A549 (cell line): ENCODE measurements at regions not wholly inside any gene's neighbourhood (a gene's known extent, or its start where the extent isn't known, plus 50 kb on each side); places are given as distances from the start of the nearest gene placed in this dataset.

Source experiments
- ATAC-seq, 2 experiments: fragments of 200-7000 bp in 1 of 2; fragments of >200 bp in 1 of 2; cut with Nextera tagmentation in 1 of 2; cut with Tn5 transposase in 1 of 2; 3 replicates each; pipeline versions ENCODE4 v1.8.0 to v1.9.1; 2018 to 2020; ENCODE audit warnings: mild to moderate bottlenecking in 1 of 2, moderate library complexity in 1 of 2
- CTCF ChIA-PET: fragments of 300-600 bp; sonication (Branson Sonifier 250); formaldehyde crosslinking; extraction: SDS; loops from one replicate; lab custom pipeline; 2021; ENCODE audit warnings: antibody characterized with exemption, inconsistent platforms; lab: Yijun Ruan, JAX
- POLR2A ChIA-PET: fragments of 350-600 bp; formaldehyde crosslinking; extraction: SDS; loops from one replicate; lab custom pipeline; 2021; ENCODE audit warnings: antibody characterized with exemption, inconsistent platforms; lab: Yijun Ruan, JAX
- DNase-seq, 2 experiments: peaks; one replicate each; pipeline versions ENCODE4 v3.0.0 to v3.0.0-alpha.2; 2011 to 2016; ENCODE audit warnings: low read depth in 1 of 2, low spot score in 1 of 2
- FAIRE-seq: peaks from 2 replicates; lab custom pipeline; 2011; peaks lifted over from hg19 to GRCh38; lab: Jason Lieb, UNC
- H3K27ac ChIP-seq, 2 experiments: fragments of >200 bp; sonication (Bioruptor Twin); formaldehyde crosslinking; 3 replicates each; pipeline ENCODE4 v1.5.1; 2016 to 2017
- H3K4me1 ChIP-seq: fragments of >200 bp; sonication (Bioruptor Twin); formaldehyde crosslinking; 3 replicates; pipeline ENCODE4 v1.6.1; 2016
- H3K4me2 ChIP-seq: fragments of >200 bp; sonication (Bioruptor Twin); formaldehyde crosslinking; 3 replicates; pipeline ENCODE4 v1.6.1; 2016
- H3K4me3 ChIP-seq: fragments of >200 bp; sonication (Bioruptor Twin); formaldehyde crosslinking; 3 replicates; pipeline ENCODE4 v1.5.1; 2016
- H3K9me3 ChIP-seq: fragments of >200 bp; sonication (Bioruptor Twin); formaldehyde crosslinking; 3 replicates; pipeline ENCODE4 v1.6.1; 2016
- CEBPB ChIP-seq, 2 experiments: fragments of >200 bp in 1 of 2; sonication (Bioruptor Twin) in 1 of 2; formaldehyde crosslinking in 1 of 2; IDR thresholded peaks; 2 replicates each; pipeline ENCODE4 v1.6.1; 2012 to 2016
- CHD4 ChIP-seq: fragments of 200-600 bp; sonication (generic); IDR thresholded peaks from 2 replicates; pipeline ENCODE4 v1.6.1; 2016; ENCODE audit warnings: antibody characterized with exemption, mild to moderate bottlenecking, borderline replicate concordance
- E2F6 ChIP-seq: IDR thresholded peaks from 2 replicates; pipeline ENCODE4 v1.6.1; 2012; ENCODE audit warnings: low read depth, borderline replicate concordance
- EHF ChIP-seq: fragments of 250-450 bp; sonication (Bioruptor Pico); IDR thresholded peaks from 2 replicates; pipeline ENCODE4 v1.5.0; 2020; ENCODE audit warnings: mild to moderate bottlenecking
- ELK1 ChIP-seq: fragments of 150-350 bp; IDR thresholded peaks from 2 replicates; pipeline ENCODE4 v1.6.1; 2014; ENCODE audit warnings: low read depth, mild to moderate bottlenecking, low read length
- EP300 ChIP-seq, 2 experiments: fragments of >200 bp; sonication (Bioruptor Twin); formaldehyde crosslinking; IDR thresholded peaks; 2 replicates in 1 of 2; 3 replicates in 1 of 2; pipeline ENCODE4 v1.6.1; 2016 to 2017
- ESRRA ChIP-seq: fragments of 150-350 bp; IDR thresholded peaks from 2 replicates; pipeline ENCODE4 v1.6.1; 2014; ENCODE audit warnings: mild to moderate bottlenecking, low read length, borderline replicate concordance
- FOSL2 ChIP-seq, 2 experiments: fragments of 450-650 bp in 1 of 2; fragments of >200 bp in 1 of 2; sonication (Bioruptor Twin) in 1 of 2; formaldehyde crosslinking; IDR thresholded peaks; 2 replicates each; pipeline versions ENCODE4 v1.5.0 to v1.6.1; 2016 to 2020; ENCODE audit warnings: mild to moderate bottlenecking in 1 of 2, moderate library complexity in 1 of 2
- FOXS1 ChIP-seq: fragments of 250-450 bp; sonication (Bioruptor Pico); IDR thresholded peaks from 2 replicates; pipeline ENCODE4 v1.5.0; 2020; ENCODE audit warnings: mild to moderate bottlenecking, moderate library complexity
- MYC ChIP-seq: IDR thresholded peaks from 2 replicates; pipeline ENCODE4 v1.6.1; 2012; ENCODE audit warnings: mild to moderate bottlenecking, inconsistent platforms, low read length, improper control_type of control experiment, borderline replicate concordance
- PHF8 ChIP-seq: fragments of 200-600 bp; sonication (generic); IDR thresholded peaks from 2 replicates; pipeline ENCODE4 v1.6.1; 2016; ENCODE audit warnings: low read depth, mild to moderate bottlenecking, antibody characterized with exemption, moderate library complexity, borderline replicate concordance
- POLR2A ChIP-seq: IDR thresholded peaks from 2 replicates; pipeline ENCODE4 v1.6.1; 2012; ENCODE audit warnings: mild to moderate bottlenecking, low read length
- RAD21 ChIP-seq, 2 experiments: fragments of >200 bp in 1 of 2; sonication (Bioruptor Twin) in 1 of 2; formaldehyde crosslinking in 1 of 2; IDR thresholded peaks in 1 of 2; conservative IDR thresholded peaks in 1 of 2; 2 replicates in 1 of 2; 3 replicates in 1 of 2; pipeline ENCODE4 v1.6.1; 2012 to 2018; ENCODE audit warnings: inconsistent platforms in 1 of 2
- RARB ChIP-seq: fragments of 250-450 bp; sonication (Bioruptor Pico); IDR thresholded peaks from 2 replicates; pipeline ENCODE4 v1.8.0; 2021; ENCODE audit warnings: mild to moderate bottlenecking, moderate library complexity
- SREBF2 ChIP-seq: fragments of 450-650 bp; IDR thresholded peaks from 2 replicates; pipeline ENCODE4 v1.6.1; 2014; ENCODE audit warnings: mild to moderate bottlenecking, moderate library complexity
- ZNF302 ChIP-seq: fragments of 250-450 bp; sonication (Bioruptor Pico); IDR thresholded peaks from 2 replicates; pipeline ENCODE4 v1.9.0; 2021; ENCODE audit warnings: inconsistent platforms, mild to moderate bottlenecking, moderate library complexity
- WGBS: methylation state at CpG from one replicate; pipeline ENCODE4 v1.1.6; 2017; ENCODE audit errors: missing lambda C conversion rate; 5-methylcytosine and 5-hydroxymethylcytosine counted together
- TF ChIP-seq, protein P1 (sequence below): IDR thresholded peaks from 2 replicates; pipeline ENCODE4 v1.6.1; 2012
- TF ChIP-seq, protein P2 (sequence below): IDR thresholded peaks from 2 replicates; pipeline ENCODE4 v1.6.1; 2012

DNA sequence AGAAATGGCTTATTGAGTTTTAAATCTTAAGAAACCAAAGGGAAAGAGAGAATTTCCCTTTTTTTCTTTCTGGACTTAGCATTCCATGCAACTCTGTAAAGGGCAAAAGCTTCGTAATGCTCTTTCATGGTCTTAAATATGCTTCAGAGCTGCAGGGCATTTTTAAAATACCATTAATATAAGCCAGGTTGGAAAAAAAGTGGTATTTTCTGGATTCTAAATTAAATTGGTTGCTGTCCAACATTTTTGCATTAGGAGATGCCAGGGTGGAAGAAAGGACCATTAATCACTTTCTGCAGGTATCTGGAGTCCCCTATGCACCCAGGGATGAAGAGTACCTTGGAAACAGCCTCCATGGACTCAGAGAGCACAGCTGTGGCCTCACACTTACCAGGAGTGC lies 215.1 kb upstream of the DAPK1 start (continued):
- TF ChIP-seq ESRRA (no peak), FOSL2 (IDR thresholded peaks at IDR 0.05) (no peak), FOSL2 (CRISPR knock-in tag; IDR thresholded peaks at IDR 0.05) (no peak), RARB (CRISPR knock-in tag) (no peak), EHF (CRISPR knock-in tag) (no peak)

- no peak for FAIRE-seq
- CTCF ChIA-PET = no interaction called here
- POLR2A ChIA-PET = no interaction called here
- no peak for ATAC-seq
- no peaks in the 10 kb centered on the region for H3K4me1 ChIP-seq
- TF ChIP-seq CHD4 (no peak), SREBF2 (no peak), PHF8 (no peak), EP300 (IDR thresholded peaks at IDR 0.05) (no peak), EHF (CRISPR knock-in tag) (no peak)
- TF ChIP-seq, protein P1, sequence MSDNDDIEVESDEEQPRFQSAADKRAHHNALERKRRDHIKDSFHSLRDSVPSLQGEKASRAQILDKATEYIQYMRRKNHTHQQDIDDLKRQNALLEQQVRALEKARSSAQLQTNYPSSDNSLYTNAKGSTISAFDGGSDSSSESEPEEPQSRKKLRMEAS = no peak
- H3K9me3 ChIP-seq = no peaks in the 10 kb centered on the region
- 49% methylated on average over 4 of the region's 4 CpGs for WGBS
- no peak overlapping the region for H3K4me2 ChIP-seq
- no peak overlapping the region for H3K27ac ChIP-seq
- DNase-seq = no peak
- no peak overlapping the region for H3K4me3 ChIP-seq
Measured at GRCh38 chr9:87283585-87283984, 214.1 kb upstream of the DAPK1 start.

- H3K4me2 ChIP-seq = no peak overlapping the region
Measured at GRCh38 chr9:87285183-87285850, 212.3 kb upstream of the DAPK1 start.

GRCh38 chr9:87286506-87286905 lies 211.2 kb upstream of the DAPK1 start:
- no peak overlapping the region for H3K27ac ChIP-seq
- CTCF ChIA-PET = no interaction called here
- no peak overlapping the region for H3K4me2 ChIP-seq
- ATAC-seq (no peak), FAIRE-seq (no peak), DNase-seq (no peak)
- no peaks in the 10 kb centered on the region for H3K4me1 ChIP-seq
- POLR2A ChIA-PET = no interaction called here
- H3K4me3 ChIP-seq = no peak overlapping the region
- no peaks in the 10 kb centered on the region for H3K9me3 ChIP-seq
- TF ChIP-seq RAD21 (conservative IDR thresholded peaks at IDR 0.05 in 1 of 2, IDR thresholded peaks at IDR 0.05 in 1 of 2) = no peak
- TF ChIP-seq E2F6 = no peak
- TF ChIP-seq CHD4 = no peak
- no peak for TF ChIP-seq FOXS1 (CRISPR knock-in tag)

More at GRCh38 chr9:87285183-87285850, 212.3 kb upstream of the DAPK1 start:
- FAIRE-seq = no peak
- POLR2A ChIA-PET = no interaction called here
- Histone ChIP-seq H3K4me3 (no peak overlapping the region), H3K27ac (no peak overlapping the region), H3K9me3 (no peaks in the 10 kb centered on the region), H3K4me1 (no peaks in the 10 kb centered on the region)
- no peak for DNase-seq
- TF ChIP-seq, protein P2, sequence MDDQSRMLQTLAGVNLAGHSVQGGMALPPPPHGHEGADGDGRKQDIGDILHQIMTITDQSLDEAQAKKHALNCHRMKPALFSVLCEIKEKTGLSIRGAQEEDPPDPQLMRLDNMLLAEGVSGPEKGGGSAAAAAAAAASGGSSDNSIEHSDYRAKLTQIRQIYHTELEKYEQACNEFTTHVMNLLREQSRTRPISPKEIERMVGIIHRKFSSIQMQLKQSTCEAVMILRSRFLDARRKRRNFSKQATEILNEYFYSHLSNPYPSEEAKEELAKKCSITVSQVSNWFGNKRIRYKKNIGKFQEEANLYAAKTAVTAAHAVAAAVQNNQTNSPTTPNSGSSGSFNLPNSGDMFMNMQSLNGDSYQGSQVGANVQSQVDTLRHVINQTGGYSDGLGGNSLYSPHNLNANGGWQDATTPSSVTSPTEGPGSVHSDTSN = no peak
- no peak for TF ChIP-seq ZNF302
- no peak for TF ChIP-seq ESRRA
- no peak for TF ChIP-seq CEBPB (IDR thresholded peaks at IDR 0.05)
- TF ChIP-seq POLR2A = no peak
- TF ChIP-seq MYC = no peak
- TF ChIP-seq ELK1 = no peak
- TF ChIP-seq RAD21 (conservative IDR thresholded peaks at IDR 0.05 in 1 of 2, IDR thresholded peaks at IDR 0.05 in 1 of 2) = no peak
- ATAC-seq = no peak
- CTCF ChIA-PET = interaction anchor here (0.9 kb wide), 1 partner anchor 12 kb away, joined by 3 read pairs; no protein-coding TSS in a partner anchor
- 8% methylated on average over 4 of the region's 4 CpGs for WGBS
